ENCODE measurements at regions not wholly inside any gene's neighbourhood (a gene's known extent, or its start where the extent isn't known, plus 50 kb on each side); places are given as distances from the start of the nearest gene placed in this dataset.

- no peaks in the 10 kb centered on the region for H4K20me1 ChIP-seq (replicated peaks in 1 of 2; ENCODE audit: control insufficient read depth in 1 of 2, insufficient read depth in 2 of 2, low read length in 2 of 2)
- no peak overlapping the region for H2BK12ac ChIP-seq (ENCODE audit: low read depth, low read length)
- ChIA-PET CTCF (ENCODE audit: partially characterized antibody) (interaction anchor here (1.7 kb wide), 1 partner anchor 165 kb away, joined by 3 read pairs; no protein-coding TSS in a partner anchor), POLR2A (ENCODE audit: partially characterized antibody) (no interaction called here)
- no peaks in the 10 kb centered on the region for H3K27me3 ChIP-seq (replicated peaks in 1 of 4; ENCODE audit: control insufficient read depth in 3 of 4, extremely low read depth in 1 of 4, insufficient read depth in 3 of 4, low read length in 3 of 4)
- H3K36me3 ChIP-seq (ENCODE audit: control insufficient read depth in 2 of 4, insufficient read depth in 4 of 4, low read length in 3 of 4), result no peaks in the 10 kb centered on the region
- H3K79me2 ChIP-seq (ENCODE audit: control insufficient read depth in 1 of 2, insufficient read depth in 2 of 2, low read length in 2 of 2), result no peaks in the 10 kb centered on the region
- H3K4me2 ChIP-seq (ENCODE audit: insufficient read depth in 1 of 2, low read depth in 2 of 2, low read length in 2 of 2), result no peak overlapping the region
- H4K8ac ChIP-seq (ENCODE audit: extremely low read depth, insufficient read depth, low read length), result no peak overlapping the region
- H2BK20ac ChIP-seq (ENCODE audit: low read length), result no peak overlapping the region
- H3K18ac ChIP-seq (ENCODE audit: extremely low read depth, low read length), result no peak overlapping the region
- no peak overlapping the region for H3K27ac ChIP-seq (ENCODE audit: low read depth, low read length)
- whole genome bisulfite sequencing, 2 experiments (ENCODE audit: extremely low coverage in 1 of 2, insufficient coverage in 1 of 2, insufficient read length in 1 of 2, insufficient replicate concordance in 2 of 2, low coverage in 1 of 2, low lambda C conversion rate in 2 of 2, missing lambda C conversion rate in 1 of 2), result 77% methylated on average over 6 of the region's 6 CpGs; no CpG with 5 or more reads in 1 of the 2 experiments
- no peaks in the 10 kb centered on the region for H3K79me1 ChIP-seq (ENCODE audit: low read depth, low read length)
- no peak overlapping the region for H3K23ac ChIP-seq (ENCODE audit: insufficient read length)
- H2AK5ac ChIP-seq (ENCODE audit: low read depth, low read length), result no peak overlapping the region
- H2BK5ac ChIP-seq (ENCODE audit: low read depth, low read length), result no peak overlapping the region
- no peaks in the 10 kb centered on the region for H3K4me1 ChIP-seq (replicated peaks in 1 of 4; ENCODE audit: control insufficient read depth in 3 of 4, insufficient read depth in 4 of 4, low read length in 3 of 4)
- no peak overlapping the region for H3K4me3 ChIP-seq (ENCODE audit: extremely low read depth in 1 of 4, insufficient read depth in 2 of 4, low read depth in 3 of 4, low read length in 4 of 4)
- FAIRE-seq, result no peak
- H2BK120ac ChIP-seq (replicated peaks; ENCODE audit: low read depth, low read length), result no peak overlapping the region
- no peak overlapping the region for H2BK15ac ChIP-seq (ENCODE audit: low read length)
- H3K4ac ChIP-seq (replicated peaks; ENCODE audit: insufficient read length, low read depth, low read length), result no peak overlapping the region
- H3K9me3 ChIP-seq (ENCODE audit: insufficient read depth in 2 of 2, low read depth in 1 of 2, low read length in 1 of 2), result no peaks in the 10 kb centered on the region
- no peak overlapping the region for H4K5ac ChIP-seq (ENCODE audit: insufficient read length, low read depth, low read length)
- no peaks in the 10 kb centered on the region for H3K23me2 ChIP-seq (ENCODE audit: low read depth, low read length)
- no peak overlapping the region for H3K9ac ChIP-seq (replicated peaks in 1 of 4; ENCODE audit: extremely low read depth in 1 of 4, low read depth in 3 of 4, low read length in 3 of 4)
- H4K91ac ChIP-seq (replicated peaks; ENCODE audit: insufficient read length, low read length), result no peak overlapping the region
- DNase-seq (ENCODE audit: low read depth in 1 of 2, low spot score in 2 of 2), result no peak
- H3K14ac ChIP-seq (ENCODE audit: insufficient read length), result no peak overlapping the region
- H3K56ac ChIP-seq (replicated peaks; ENCODE audit: insufficient read length, low read depth, low read length), result no peak overlapping the region
- no peak overlapping the region for H2AFZ ChIP-seq (ENCODE audit: low read length)
- TF ChIP-seq POU5F1 (IDR thresholded peaks at IDR 0.05; ENCODE audit: low read depth, low read length), result no peak
- TF ChIP-seq HDAC6 (IDR thresholded peaks at IDR 0.05; ENCODE audit: low read depth, low read length), result no peak
- TF ChIP-seq SRF (IDR thresholded peaks at IDR 0.05; ENCODE audit: low read depth, low read length), result no peak
- TF ChIP-seq ZNF274 (IDR thresholded peaks at IDR 0.05; ENCODE audit: borderline replicate concordance, extremely low read depth, low read length), result no peak
- TF ChIP-seq RNF2 (IDR thresholded peaks at IDR 0.05; ENCODE audit: borderline replicate concordance, low read depth, low read length, missing control alignments, poor library complexity, severe bottlenecking), result no peak
- TF ChIP-seq CHD2 (IDR thresholded peaks at IDR 0.05; ENCODE audit: low read length), result no peak
- no peak for TF ChIP-seq GTF2F1 (IDR thresholded peaks at IDR 0.05; ENCODE audit: borderline replicate concordance, low read depth, low read length)
- no peak for TF ChIP-seq BACH1 (IDR thresholded peaks at IDR 0.05; ENCODE audit: low read length)
- TF ChIP-seq TAF1 (IDR thresholded peaks at IDR 0.05; ENCODE audit: low read depth, low read length), result no peak
- no peak for TF ChIP-seq EZH2 (IDR thresholded peaks at IDR 0.05; ENCODE audit: low read depth, low read length, severe bottlenecking)
- TF ChIP-seq EP300 (IDR thresholded peaks at IDR 0.05; ENCODE audit: borderline replicate concordance in 1 of 2, low read depth in 2 of 2, low read length in 2 of 2), result no peak
- no peak for TF ChIP-seq CREB1 (IDR thresholded peaks at IDR 0.05)
- TF ChIP-seq EGR1 (IDR thresholded peaks at IDR 0.05; ENCODE audit: borderline replicate concordance, low read depth, low read length), result no peak
- TF ChIP-seq SUZ12 (IDR thresholded peaks at IDR 0.05; ENCODE audit: low read length), result no peak
- no peak for TF ChIP-seq HDAC2 (IDR thresholded peaks at IDR 0.05; ENCODE audit: borderline replicate concordance in 1 of 2, low read depth in 2 of 2, low read length in 2 of 2)
- no peak for TF ChIP-seq BRCA1 (IDR thresholded peaks at IDR 0.05; ENCODE audit: low read depth, low read length)
Measured at GRCh38 chr4:122065915-122066314, 86.2 kb upstream of the BLTP1 start.

Measured in H1 (cell line).